Fibroblast of lung (primary cell): ENCODE measurements at regions not wholly inside any gene's neighbourhood (a gene's known extent, or its start where the extent isn't known, plus 50 kb on each side); places are given as distances from the start of the nearest gene placed in this dataset.

Source experiments
- DNase-seq, 2 donors: peaks; one replicate each; pipeline versions ENCODE4 v3.0.0 to v3.0.0-alpha.2; 2010; ENCODE audit warnings: low read depth in 2 of 2
- H2AFZ ChIP-seq: 2 replicates; pipeline ENCODE4 v1.5.1; 2012; ENCODE audit warnings: low read length, control low read depth, inconsistent platforms
- H3K27ac ChIP-seq: 2 replicates; pipeline ENCODE4 v1.5.1; 2011; ENCODE audit warnings: low read length, control low read depth; ENCODE audit not compliant: insufficient read depth
- H3K27me3 ChIP-seq: 2 replicates; pipeline ENCODE4 v1.5.1; 2011; ENCODE audit warnings: mild to moderate bottlenecking, low read length; ENCODE audit not compliant: control insufficient read depth, insufficient read depth
- H3K36me3 ChIP-seq: 2 replicates; pipeline ENCODE4 v1.5.1; 2011; ENCODE audit warnings: low read length; ENCODE audit not compliant: control insufficient read depth, insufficient read depth
- H3K4me1 ChIP-seq: 2 replicates; pipeline ENCODE4 v1.5.1; 2011; ENCODE audit warnings: low read length; ENCODE audit not compliant: control insufficient read depth, insufficient read depth; ENCODE audit errors: extremely low read depth
- H3K4me2 ChIP-seq: 2 replicates; pipeline ENCODE4 v1.5.1; 2011; ENCODE audit warnings: low read length, control low read depth; ENCODE audit not compliant: insufficient read depth; ENCODE audit errors: extremely low read depth
- H3K4me3 ChIP-seq, 4 experiments: fragments of 200-600 bp in 1 of 4; sonication (generic) in 1 of 4; replicated peaks in 1 of 4; 2 replicates each; pipeline ENCODE4 v1.5.1; 2011 to 2016; ENCODE audit warnings: low read length in 4 of 4, low read depth in 3 of 4, mild to moderate bottlenecking in 3 of 4, control low read depth in 2 of 4, inconsistent platforms in 1 of 4, mixed read lengths in 1 of 4; ENCODE audit not compliant: insufficient read depth in 1 of 4; ENCODE audit errors: control extremely low read depth in 1 of 4
- H3K79me2 ChIP-seq: 2 replicates; pipeline ENCODE4 v1.5.1; 2012; ENCODE audit warnings: mild to moderate bottlenecking, low read length, inconsistent platforms; ENCODE audit not compliant: control insufficient read depth, insufficient read depth
- H3K9ac ChIP-seq: 2 replicates; pipeline ENCODE4 v1.5.1; 2011; ENCODE audit warnings: mild to moderate bottlenecking, low read length, control low read depth; ENCODE audit not compliant: insufficient read depth
- H3K9me3 ChIP-seq: 2 replicates; pipeline ENCODE4 v1.5.1; 2012; ENCODE audit warnings: low read depth, low read length; ENCODE audit not compliant: control insufficient read depth, insufficient read depth
- H4K20me1 ChIP-seq: 2 replicates; pipeline ENCODE4 v1.5.1; 2011; ENCODE audit warnings: low read length; ENCODE audit not compliant: control insufficient read depth, insufficient read depth; ENCODE audit errors: extremely low read depth
- CTCF ChIP-seq, 2 donors: IDR thresholded peaks in 1 of 2; conservative IDR thresholded peaks in 1 of 2; 1 replicate in 1 of 2; 2 replicates in 1 of 2; pipeline ENCODE4 v1.5.1; 2011 to 2012; ENCODE audit warnings: low read length in 2 of 2, control low read depth in 1 of 2, inconsistent platforms in 1 of 2, low read depth in 1 of 2, mild to moderate bottlenecking in 1 of 2
- EZH2 ChIP-seq: IDR thresholded peaks from 2 replicates; pipeline ENCODE4 v1.5.1; 2012; ENCODE audit warnings: low read length, control low read depth, mild to moderate bottlenecking; ENCODE audit errors: missing control alignments

GRCh38 chr16:85520853-85521521 is 92.1 kb upstream of the GSE1 start:
- H3K36me3 ChIP-seq, result no peaks in the 10 kb centered on the region
- H4K20me1 ChIP-seq, result no peaks in the 10 kb centered on the region
- H3K79me2 ChIP-seq, result no peaks in the 10 kb centered on the region
- no peak overlapping the region for H3K4me3 ChIP-seq
- no peaks in the 10 kb centered on the region for H3K27me3 ChIP-seq
- no peak overlapping the region for H3K9ac ChIP-seq
- TF ChIP-seq EZH2, result no peak
- no peak for TF ChIP-seq CTCF (conservative IDR thresholded peaks at IDR 0.05 in 1 of 2, IDR thresholded peaks at IDR 0.05 in 1 of 2; ENCODE audit: low read depth in 1 of 2, low read length in 2 of 2)
- no peaks in the 10 kb centered on the region for H3K9me3 ChIP-seq
- H3K27ac ChIP-seq, result no peak overlapping the region
- H3K4me2 ChIP-seq, result no peak overlapping the region
- H2AFZ ChIP-seq, result no peak overlapping the region
- DNase-seq, result no peak
- peaks cover 13% of the 10 kb centered on the region for H3K4me1 ChIP-seq

GRCh38 chr16:85521552-85522307 is 91.4 kb upstream of the GSE1 start:
- Histone ChIP-seq H3K9me3 (no peaks in the 10 kb centered on the region), H3K4me1 (peaks cover 12% of the 10 kb centered on the region), H3K4me2 (no peak overlapping the region), H3K36me3 (no peaks in the 10 kb centered on the region), H3K9ac (no peak overlapping the region), H3K4me3 (no peak overlapping the region), H3K79me2 (no peaks in the 10 kb centered on the region), H4K20me1 (no peaks in the 10 kb centered on the region), H3K27ac (no peak overlapping the region), H3K27me3 (no peaks in the 10 kb centered on the region), H2AFZ (no peak overlapping the region)
- no peak for DNase-seq
- TF ChIP-seq CTCF (conservative IDR thresholded peaks at IDR 0.05 in 1 of 2, IDR thresholded peaks at IDR 0.05 in 1 of 2; ENCODE audit: low read depth in 1 of 2, low read length in 2 of 2) (no peak), EZH2 (no peak)

GRCh38 chr16:85522308-85522841 is 90.7 kb upstream of the GSE1 start:
- TF ChIP-seq EZH2 (no peak), CTCF (conservative IDR thresholded peaks at IDR 0.05 in 1 of 2, IDR thresholded peaks at IDR 0.05 in 1 of 2; ENCODE audit: low read depth in 1 of 2, low read length in 2 of 2) (no peak)
- H3K4me3 ChIP-seq, result no peak overlapping the region
- no peaks in the 10 kb centered on the region for H3K79me2 ChIP-seq
- H3K4me1 ChIP-seq, result peaks cover 12% of the 10 kb centered on the region
- no peak overlapping the region for H3K9ac ChIP-seq
- no peaks in the 10 kb centered on the region for H3K27me3 ChIP-seq
- H2AFZ ChIP-seq, result no peak overlapping the region
- no peak overlapping the region for H3K4me2 ChIP-seq
- no peaks in the 10 kb centered on the region for H3K9me3 ChIP-seq
- no peak for DNase-seq
- no peak overlapping the region for H3K27ac ChIP-seq
- no peaks in the 10 kb centered on the region for H3K36me3 ChIP-seq
- no peaks in the 10 kb centered on the region for H4K20me1 ChIP-seq
